HCT116 (cell line): ENCODE measurements at regions not wholly inside any gene's neighbourhood (a gene's known extent, or its start where the extent isn't known, plus 50 kb on each side); places are given as distances from the start of the nearest gene placed in this dataset.

Experiments
- ATAC-seq: fragments of 200-7000 bp; cut with Tn5 transposase; 2 replicates; pipeline ENCODE4 v1.9.1; 2020; ENCODE audit warnings: mild to moderate bottlenecking, moderate library complexity
- BruUV-seq: library from RNA; stranded (reverse); fragments of 400-500 nt; replicated peaks from 2 replicates; lab custom pipeline; 2021; lab: Mats Ljungman, UMichigan
- CTCF ChIA-PET: fragments of 300-600 bp; sonication (Branson Sonifier 250); formaldehyde crosslinking; loops from one replicate; lab custom pipeline; 2021; ENCODE audit warnings: antibody characterized with exemption; lab: Charles Lee
- POLR2A ChIA-PET: fragments of 300-600, 350-600 bp; sonication (Branson Sonifier 250); formaldehyde crosslinking; loops from one replicate; lab custom pipeline; 2021; ENCODE audit warnings: antibody characterized with exemption; lab: Charles Lee
- RAD21 ChIA-PET, 2 experiments: fragments of 300-600 bp; sonication (Branson Sonifier 250); formaldehyde crosslinking; loops; one replicate each; lab custom pipeline; 2023; ENCODE audit warnings: low total read pairs in 2 of 2; ENCODE audit not compliant: uncharacterized antibody in 2 of 2, unreplicated experiment in 2 of 2, low non-redundant PET in 1 of 2; lab: Charles Lee
- DNase-seq: peaks from one replicate; pipeline ENCODE4 v3.0.0-alpha.2; 2010; ENCODE audit warnings: low read depth, low spot score
- H2AFZ ChIP-seq: fragments of 200-600 bp; shearing (Covaris generic), sonication (generic); 2 replicates; pipeline ENCODE4 v1.6.1; 2017; ENCODE audit warnings: low read depth, mixed run types, mixed read lengths, antibody characterized with exemption, low read length; ENCODE audit not compliant: poor library complexity, severe bottlenecking
- H3K27ac ChIP-seq: 2 replicates; pipeline ENCODE4 v1.5.1; 2012; ENCODE audit warnings: low read depth, low read length
- H3K27me3 ChIP-seq: fragments of 200-600 bp; sonication (generic); 2 replicates; pipeline ENCODE4 v1.6.1; 2016; ENCODE audit warnings: mixed run types, low read length, mixed read lengths; ENCODE audit not compliant: insufficient read depth
- H3K36me3 ChIP-seq, 2 experiments: fragments of 200-500 bp in 1 of 2; fragments of 200-600 bp in 1 of 2; sonication (Bioruptor generic) in 1 of 2; sonication (generic) in 1 of 2; 2 replicates each; pipeline versions ENCODE4 v1.5.1 to v1.6.1; 2014 to 2016; ENCODE audit warnings: low read length in 2 of 2, inconsistent platforms in 1 of 2, mixed read lengths in 1 of 2, mixed run types in 1 of 2; ENCODE audit not compliant: insufficient read depth in 2 of 2, control insufficient read depth in 1 of 2
- H3K4me1 ChIP-seq, 2 experiments: fragments of 200-600 bp in 1 of 2; sonication (generic) in 1 of 2; 2 replicates each; pipeline versions ENCODE4 v1.5.1 to v1.6.1; 2012 to 2017; ENCODE audit warnings: low read length in 2 of 2, inconsistent platforms in 1 of 2, mild to moderate bottlenecking in 1 of 2, mixed read lengths in 1 of 2, mixed run types in 1 of 2, moderate library complexity in 1 of 2; ENCODE audit not compliant: insufficient read depth in 2 of 2, control insufficient read depth in 1 of 2
- H3K4me2 ChIP-seq: fragments of 200-600 bp; sonication (generic); 2 replicates; pipeline ENCODE4 v1.6.1; 2017; ENCODE audit warnings: mixed run types, low read length, mixed read lengths
- H3K4me3 ChIP-seq, 2 experiments: fragments of 200-600 bp in 1 of 2; sonication (generic) in 1 of 2; replicated peaks in 1 of 2; 2 replicates each; pipeline ENCODE4 v1.5.1; 2011 to 2016; ENCODE audit warnings: low read length in 2 of 2, control low read depth in 1 of 2, low read depth in 1 of 2, mild to moderate bottlenecking in 1 of 2, mixed read lengths in 1 of 2, mixed run types in 1 of 2
- H3K79me2 ChIP-seq: fragments of 200-600 bp; sonication (generic); 2 replicates; pipeline ENCODE4 v1.6.1; 2017; ENCODE audit warnings: mild to moderate bottlenecking, mixed run types, low read length, moderate library complexity, mixed read lengths; ENCODE audit not compliant: insufficient read depth
- H3K9ac ChIP-seq: fragments of 200-600 bp; sonication (generic); 2 replicates; pipeline ENCODE4 v1.6.1; 2016; ENCODE audit warnings: low read length, mixed read lengths
- H3K9me2 ChIP-seq: fragments of 200-600 bp; sonication (generic), shearing (Covaris generic); 2 replicates; pipeline ENCODE4 v1.6.1; 2017; ENCODE audit warnings: mixed run types, mild to moderate bottlenecking, moderate library complexity; ENCODE audit not compliant: insufficient read depth
- H3K9me3 ChIP-seq, 2 experiments: fragments of 200-500 bp in 1 of 2; fragments of 200-600 bp in 1 of 2; sonication (Bioruptor generic) in 1 of 2; sonication (generic) in 1 of 2; 2 replicates each; pipeline ENCODE4 v1.6.1; 2014 to 2017; ENCODE audit warnings: low read length in 2 of 2, mixed read lengths in 2 of 2, inconsistent platforms in 1 of 2, low read depth in 1 of 2, mild to moderate bottlenecking in 1 of 2, mixed run types in 1 of 2, moderate library complexity in 1 of 2; ENCODE audit not compliant: control insufficient read depth in 1 of 2, insufficient read depth in 1 of 2
- H4K20me1 ChIP-seq: fragments of 200-600 bp; sonication (generic), shearing (Covaris generic); 2 replicates; pipeline ENCODE4 v1.6.1; 2017; ENCODE audit warnings: mixed run types, mild to moderate bottlenecking, moderate library complexity; ENCODE audit not compliant: insufficient read depth
- CBX3 ChIP-seq: IDR thresholded peaks from 2 replicates; pipeline ENCODE4 v1.6.1; 2012; ENCODE audit warnings: low read depth
- CEBPB ChIP-seq: IDR thresholded peaks from 2 replicates; pipeline ENCODE4 v1.6.1; 2012; ENCODE audit warnings: low read depth
- ELF1 ChIP-seq: IDR thresholded peaks from 2 replicates; pipeline ENCODE4 v1.6.1; 2012; ENCODE audit warnings: low read depth, borderline replicate concordance
- EZH2 ChIP-seq: fragments of 200-600 bp; sonication (generic); IDR thresholded peaks from 2 replicates; pipeline ENCODE4 v1.6.1; 2017; ENCODE audit warnings: antibody characterized with exemption, mixed run types
- EZH2phosphoT487 ChIP-seq: fragments of 200-600 bp; IDR thresholded peaks from 2 replicates; pipeline ENCODE4 v1.6.1; 2018; ENCODE audit warnings: antibody characterized with exemption, borderline replicate concordance
- FOSL1 ChIP-seq: IDR thresholded peaks from 2 replicates; pipeline ENCODE4 v1.6.1; 2012; ENCODE audit warnings: low read depth
- REST ChIP-seq: IDR thresholded peaks from 2 replicates; pipeline ENCODE4 v1.6.1; 2012; ENCODE audit warnings: low read depth
- SIN3A ChIP-seq: IDR thresholded peaks from 2 replicates; pipeline ENCODE4 v1.6.1; 2012; ENCODE audit warnings: low read depth
- TCF7L2 ChIP-seq: IDR thresholded peaks from 2 replicates; pipeline ENCODE4 v1.7.0; 2011; ENCODE audit warnings: borderline replicate concordance, inconsistent platforms; ENCODE audit not compliant: insufficient read depth, insufficient read length; ENCODE audit errors: extremely low read depth
- YY1 ChIP-seq: IDR thresholded peaks from 2 replicates; pipeline ENCODE4 v1.6.1; 2011; ENCODE audit warnings: low read length, low read depth, moderate library complexity, mild to moderate bottlenecking; ENCODE audit not compliant: insufficient replicate concordance; ENCODE audit errors: extremely low read depth
- ZBTB33 ChIP-seq: IDR thresholded peaks from 2 replicates; pipeline ENCODE4 v1.6.1; 2011; ENCODE audit warnings: mild to moderate bottlenecking, low read length, moderate library complexity; ENCODE audit not compliant: insufficient replicate concordance; ENCODE audit errors: extremely low read depth
- ZNF274 ChIP-seq: fragments of 200-500 bp; sonication (Bioruptor generic); IDR thresholded peaks from 2 replicates; pipeline ENCODE4 v1.6.1; 2014; ENCODE audit warnings: mild to moderate bottlenecking, low read depth, low read length, inconsistent platforms
- intact Hi-C: fragments of 100-400 bp; cut with micrococcal nuclease; formaldehyde crosslinking; loops from 2 replicates; pipeline ENCODE4 v1.10.0; 2022
- TF ChIP-seq, protein P1 (sequence below): IDR thresholded peaks from 2 replicates; pipeline ENCODE4 v1.6.1; 2012

- intact Hi-C loops, result no loop called here
- BruUV-seq, result no TSS peak
- Histone ChIP-seq H2AFZ (no peak overlapping the region), H3K27ac (no peak overlapping the region), H3K4me2 (no peak overlapping the region), H4K20me1 (no peaks in the 10 kb centered on the region), H3K36me3 (no peaks in the 10 kb centered on the region), H3K4me1 (peaks cover 0 to 11% of the 10 kb centered on the region in 2 experiments; a peak in 2 of 4 replicates), H3K27me3 (no peaks in the 10 kb centered on the region), H3K9me2 (no peaks in the 10 kb centered on the region; the same call in 1 of the 2 replicates), H3K9me3 (no peaks in the 10 kb centered on the region), H3K4me3 (no peak overlapping the region), H3K79me2 (no peaks in the 10 kb centered on the region), H3K9ac (no peak overlapping the region)
- POLR2A ChIA-PET, result no interaction called here
- RAD21 ChIA-PET, result interaction anchor here in 1 of 2 experiments (1.1 kb wide), 1 partner anchor 12 kb away, joined by 3 read pairs; no protein-coding TSS in a partner anchor
- DNase-seq (no peak), ATAC-seq (no peak)
- no peak for TF ChIP-seq CBX3
- TF ChIP-seq SIN3A, result no peak
- TF ChIP-seq REST, result no peak
- TF ChIP-seq ZBTB33, result no peak
- TF ChIP-seq, protein P1, sequence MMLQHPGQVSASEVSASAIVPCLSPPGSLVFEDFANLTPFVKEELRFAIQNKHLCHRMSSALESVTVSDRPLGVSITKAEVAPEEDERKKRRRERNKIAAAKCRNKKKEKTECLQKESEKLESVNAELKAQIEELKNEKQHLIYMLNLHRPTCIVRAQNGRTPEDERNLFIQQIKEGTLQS, result no peak
- TF ChIP-seq FOSL1, result peak; percentile 9; the same call in 1 of the 2 replicates
- no peak for TF ChIP-seq ZNF274
- TF ChIP-seq ELF1, result peak; percentile 18; the same call in 1 of the 2 replicates
- TF ChIP-seq YY1, result no peak
- no peak for TF ChIP-seq EZH2
- no peak for TF ChIP-seq CEBPB
- no peak for TF ChIP-seq TCF7L2
- no peak for TF ChIP-seq EZH2phosphoT487
- CTCF ChIA-PET, result interaction anchor here (0.9 to 3.2 kb wide), 4 partner anchors 11 to 18 kb away, joined by 3 to 23 read pairs (median 6); no protein-coding TSS in a partner anchor
These were observed 69.2 kb upstream of the WSB1 start for GRCh38 chr17:27224526-27225315.
